Endothelial cell of umbilical vein (primary cell): ENCODE measurements at regions not wholly inside any gene's neighbourhood (a gene's known extent, or its start where the extent isn't known, plus 50 kb on each side); places are given as distances from the start of the nearest gene placed in this dataset.

ENCODE experiments used
- BruUV-seq: library from RNA; stranded (reverse); fragments of 400-500 nt; replicated peaks from 2 replicates; lab custom pipeline; 2021; lab: Mats Ljungman, UMichigan
- CTCF ChIA-PET: fragments of 300-600, 350-600 bp; sonication (Branson Sonifier 250); formaldehyde crosslinking; loops from one replicate; lab custom pipeline; 2021; ENCODE audit warnings: antibody characterized with exemption, inconsistent platforms; lab: Charles Lee
- POLR2A ChIA-PET: fragments of 300-600, 350-600 bp; sonication (Branson Sonifier 250); formaldehyde crosslinking; loops from one replicate; lab custom pipeline; 2021; ENCODE audit warnings: antibody characterized with exemption, inconsistent platforms; lab: Charles Lee
- DNase-seq: peaks from one replicate; pipeline ENCODE4 v3.0.0-alpha.2; 2011; ENCODE audit warnings: low read depth, low spot score
- FAIRE-seq: peaks from 2 replicates; lab custom pipeline; 2011; peaks lifted over from hg19 to GRCh38; lab: Jason Lieb, UNC
- H2AFZ ChIP-seq: 2 replicates; pipeline ENCODE4 v1.6.0; 2012; ENCODE audit warnings: low read depth, low read length, control low read depth, inconsistent platforms
- H3K27ac ChIP-seq: 2 replicates; pipeline ENCODE4 v1.5.1; 2011; ENCODE audit warnings: low read depth, mild to moderate bottlenecking, control low read depth, low read length, moderate library complexity; ENCODE audit not compliant: insufficient read depth
- H3K27me3 ChIP-seq, 2 experiments: 2 replicates each; pipeline versions ENCODE4 v1.6.0 to v1.6.1; 2011; ENCODE audit warnings: low read length in 2 of 2, mixed read lengths in 1 of 2; ENCODE audit not compliant: control insufficient read depth in 2 of 2, insufficient read depth in 2 of 2
- H3K36me3 ChIP-seq, 2 experiments: 2 replicates in 1 of 2; 3 replicates in 1 of 2; pipeline ENCODE4 v1.5.1; 2011; ENCODE audit warnings: low read length in 2 of 2, mild to moderate bottlenecking in 1 of 2, moderate library complexity in 1 of 2; ENCODE audit not compliant: control insufficient read depth in 2 of 2, insufficient read depth in 2 of 2; ENCODE audit errors: extremely low read depth in 1 of 2
- H3K4me1 ChIP-seq: 3 replicates; pipeline ENCODE4 v1.5.1; 2011; ENCODE audit warnings: mild to moderate bottlenecking, low read length; ENCODE audit not compliant: control insufficient read depth, insufficient read depth; ENCODE audit errors: extremely low read depth
- H3K4me2 ChIP-seq: 2 replicates; pipeline ENCODE4 v1.6.1; 2011; ENCODE audit warnings: low read length, control low read depth, mixed read lengths; ENCODE audit not compliant: insufficient read depth
- H3K4me3 ChIP-seq, 3 experiments: fragments of 200-600 bp in 1 of 3; sonication (generic), shearing (Covaris generic) in 1 of 3; replicated peaks in 1 of 3; 2 replicates each; pipeline ENCODE4 v1.5.1; 2011 to 2016; ENCODE audit warnings: control low read depth in 3 of 3, low read length in 3 of 3, mild to moderate bottlenecking in 2 of 3, inconsistent platforms in 1 of 3, low read depth in 1 of 3, moderate library complexity in 1 of 3; ENCODE audit not compliant: insufficient read depth in 1 of 3
- H3K79me2 ChIP-seq: 2 replicates; pipeline ENCODE4 v1.6.0; 2012; ENCODE audit warnings: low read length, inconsistent platforms; ENCODE audit not compliant: control insufficient read depth, insufficient read depth
- H3K9ac ChIP-seq: replicated peaks from 2 replicates; pipeline ENCODE3; 2011; ENCODE audit warnings: low read length, control low read depth; ENCODE audit not compliant: insufficient read depth; ENCODE audit errors: extremely low read depth
- H3K9me1 ChIP-seq: replicated peaks from 3 replicates; pipeline ENCODE4 v1.6.0; 2011; ENCODE audit warnings: mild to moderate bottlenecking, low read length; ENCODE audit not compliant: control insufficient read depth, insufficient read depth; ENCODE audit errors: extremely low read depth
- H3K9me3 ChIP-seq: replicated peaks from 2 replicates; pipeline ENCODE4 v1.5.1; 2012; ENCODE audit warnings: low read length, inconsistent platforms; ENCODE audit not compliant: control insufficient read depth, insufficient read depth
- H4K20me1 ChIP-seq: replicated peaks from 2 replicates; pipeline ENCODE3; 2011; ENCODE audit warnings: mild to moderate bottlenecking, low read length; ENCODE audit not compliant: control insufficient read depth, insufficient read depth; ENCODE audit errors: extremely low read depth
- CTCF ChIP-seq, 2 donors: IDR thresholded peaks; 1 replicate in 1 of 2; 2 replicates in 1 of 2; pipeline ENCODE4 v1.5.1; 2011; ENCODE audit warnings: low read length in 2 of 2, mild to moderate bottlenecking in 2 of 2, moderate library complexity in 2 of 2, control low read depth in 1 of 2, inconsistent platforms in 1 of 2, low read depth in 1 of 2; ENCODE audit not compliant: insufficient read depth in 1 of 2; ENCODE audit errors: extremely low read depth in 1 of 2
- EZH2 ChIP-seq: IDR thresholded peaks from 2 replicates; pipeline ENCODE4 v1.6.1; 2012; ENCODE audit warnings: borderline replicate concordance, low read depth, mild to moderate bottlenecking, moderate library complexity, low read length, inconsistent platforms; ENCODE audit not compliant: severe bottlenecking
- FOS ChIP-seq: IDR thresholded peaks from 2 replicates; pipeline ENCODE4 v1.6.1; 2011; ENCODE audit warnings: mild to moderate bottlenecking, low read length, moderate library complexity, borderline replicate concordance; ENCODE audit not compliant: insufficient read depth
- GATA2 ChIP-seq: IDR thresholded peaks from 2 replicates; pipeline ENCODE4 v1.7.0; 2011; ENCODE audit warnings: low read depth, mild to moderate bottlenecking, moderate library complexity, mixed read lengths, low read length; ENCODE audit not compliant: insufficient read length, insufficient read depth
- POLR2AphosphoS5 ChIP-seq: IDR thresholded peaks from 2 replicates; pipeline ENCODE4 v1.6.1; 2012; ENCODE audit warnings: low read depth, mild to moderate bottlenecking, control low read depth, low read length, moderate library complexity; ENCODE audit not compliant: insufficient read depth
- dilution Hi-C: fragments of 300-500 bp; cut with MboI; formaldehyde crosslinking; loops from one replicate; pipeline ENCODE4 v1.15.0; 2019; ENCODE audit warnings: low sequenced_read_pairs; ENCODE audit not compliant: extremely low pct_ligation_motif_present
- intact Hi-C: fragments of 100-400 bp; cut with micrococcal nuclease; formaldehyde crosslinking; loops from one replicate; pipeline ENCODE4 v1.10.0; 2022
- TF ChIP-seq, protein P1 (sequence below): IDR thresholded peaks from 2 replicates; pipeline ENCODE4 v1.6.1; 2011; ENCODE audit not compliant: insufficient read depth, insufficient read length

GRCh38 chr9:89998633-89999032, 393.8 kb downstream of the GADD45G start:
- CTCF ChIA-PET, result interaction anchor here (2.2 to 2.4 kb wide), 2 partner anchors 396 to 400 kb away, joined by 9 to 10 read pairs; no protein-coding TSS in a partner anchor
- TF ChIP-seq, protein P1, sequence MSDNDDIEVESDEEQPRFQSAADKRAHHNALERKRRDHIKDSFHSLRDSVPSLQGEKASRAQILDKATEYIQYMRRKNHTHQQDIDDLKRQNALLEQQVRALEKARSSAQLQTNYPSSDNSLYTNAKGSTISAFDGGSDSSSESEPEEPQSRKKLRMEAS, result no peak
- no peak for TF ChIP-seq CTCF (IDR thresholded peaks at IDR 0.05; ENCODE audit: extremely low read depth in 1 of 2, insufficient read depth in 1 of 2, low read depth in 1 of 2, low read length in 2 of 2)
- no peak for TF ChIP-seq POLR2AphosphoS5
- no peak for TF ChIP-seq FOS
- TF ChIP-seq EZH2, result no peak
- TF ChIP-seq GATA2, result no peak
- Histone ChIP-seq H3K9me1 (no peaks in the 10 kb centered on the region), H3K4me3 (no peak overlapping the region), H3K9ac (no peak overlapping the region), H3K4me2 (no peak overlapping the region), H3K79me2 (no peaks in the 10 kb centered on the region), H3K36me3 (no peaks in the 10 kb centered on the region), H3K27me3 (no peaks in the 10 kb centered on the region), H2AFZ (no peak overlapping the region), H3K27ac (no peak overlapping the region), H3K9me3 (no peaks in the 10 kb centered on the region), H4K20me1 (no peaks in the 10 kb centered on the region), H3K4me1 (no peaks in the 10 kb centered on the region)
- DNase-seq (no peak), FAIRE-seq (no peak)
- no TSS peak for BruUV-seq
- dilution Hi-C loops, result no loop called here
- intact Hi-C loops, result no loop called here
- POLR2A ChIA-PET, result no interaction called here
